ENCODE measurements at regions not wholly inside any gene's neighbourhood (a gene's known extent, or its start where the extent isn't known, plus 50 kb on each side); places are given as distances from the start of the nearest gene placed in this dataset.
A peak's percentile ranks its signal among the peaks of the same experiment; 100 is the strongest.

- no peak for DNase-seq (ENCODE audit: low read depth in 1 of 2, low spot score in 1 of 2)
- no peak overlapping the region for H3K4me3 ChIP-seq (replicated peaks; ENCODE audit: insufficient read depth, low read length)
- no peak overlapping the region for H3K27ac ChIP-seq (replicated peaks)
- TF ChIP-seq POLR2AphosphoS5 (IDR thresholded peaks at IDR 0.05; ENCODE audit: low read depth) (no peak), CTCF (IDR thresholded peaks at IDR 0.05; ENCODE audit: insufficient read depth, low read length) (no peak), REST (IDR thresholded peaks at IDR 0.05; ENCODE audit: insufficient replicate concordance, low read depth) (no peak), SPI1 (IDR thresholded peaks at IDR 0.05; ENCODE audit: borderline replicate concordance, low read depth) (no peak), GABPA (IDR thresholded peaks at IDR 0.05; ENCODE audit: low read depth) (no peak)
- H3K27me3 ChIP-seq (ENCODE audit: insufficient read depth, poor library complexity, severe bottlenecking): no peaks in the 10 kb centered on the region
Observed at GRCh38 chr1:94769551-94769950, 50.6 kb upstream of the SLC44A3 start.

DNA sequence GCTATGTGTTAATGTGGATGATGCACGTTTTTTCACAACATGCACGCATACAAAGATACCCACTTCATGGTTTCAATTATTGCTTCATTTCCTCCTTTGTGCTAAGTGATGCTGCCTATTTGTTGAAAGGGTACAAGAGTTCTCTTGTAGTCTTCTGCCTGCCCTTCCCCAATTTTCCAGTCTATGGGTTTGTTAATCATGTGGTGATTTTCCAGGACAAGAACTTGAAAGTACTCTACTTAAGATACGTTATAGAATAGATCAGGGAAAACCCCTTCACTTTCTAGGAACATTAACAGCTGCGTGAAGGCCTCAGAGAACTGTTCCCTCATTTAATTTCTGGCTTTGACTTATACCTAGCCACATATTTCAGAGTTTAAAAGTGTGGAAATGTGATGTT lies 52.1 kb upstream of the SLC44A3 start:
- Histone ChIP-seq H3K27ac (replicated peaks) (no peak overlapping the region), H3K27me3 (ENCODE audit: insufficient read depth, poor library complexity, severe bottlenecking) (no peaks in the 10 kb centered on the region), H3K4me3 (replicated peaks; ENCODE audit: insufficient read depth, low read length) (no peak overlapping the region)
- TF ChIP-seq GABPA (IDR thresholded peaks at IDR 0.05; ENCODE audit: low read depth) (no peak), SPI1 (IDR thresholded peaks at IDR 0.05; ENCODE audit: borderline replicate concordance, low read depth) (peak; percentile 35; the same call in 1 of the 2 replicates)
- DNase-seq (ENCODE audit: low read depth in 1 of 2, low spot score in 1 of 2): peak in 1 of 2 experiments; percentile 48

DNA sequence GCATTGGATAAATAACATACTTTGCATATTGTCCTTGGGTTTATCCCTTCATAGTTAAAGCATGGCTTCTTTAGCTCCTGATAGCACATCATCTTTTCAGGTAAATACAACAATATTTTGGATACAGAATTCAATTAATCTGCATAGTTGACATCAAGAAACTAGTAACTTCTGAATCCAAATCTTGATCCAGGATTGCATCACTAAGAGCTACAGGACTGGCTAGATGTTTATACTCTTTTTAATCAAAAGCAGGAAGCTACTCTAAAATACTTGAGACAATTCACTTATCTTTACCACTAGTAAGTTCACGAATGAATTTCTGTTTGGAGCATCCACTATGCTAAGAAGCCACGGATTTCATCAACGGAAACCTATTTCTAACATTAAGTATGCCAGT lies 54.2 kb upstream of the SLC44A3 start:
- H3K4me3 ChIP-seq (replicated peaks; ENCODE audit: insufficient read depth, low read length): no peak overlapping the region
- H3K27ac ChIP-seq (replicated peaks): no peak overlapping the region
- H3K27me3 ChIP-seq (ENCODE audit: insufficient read depth, poor library complexity, severe bottlenecking): no peaks in the 10 kb centered on the region
- TF ChIP-seq GABPA (IDR thresholded peaks at IDR 0.05; ENCODE audit: low read depth) (no peak), CTCF (IDR thresholded peaks at IDR 0.05; ENCODE audit: insufficient read depth, low read length) (no peak), POLR2AphosphoS5 (IDR thresholded peaks at IDR 0.05; ENCODE audit: low read depth) (no peak), SPI1 (IDR thresholded peaks at IDR 0.05; ENCODE audit: borderline replicate concordance, low read depth) (no peak), REST (IDR thresholded peaks at IDR 0.05; ENCODE audit: insufficient replicate concordance, low read depth) (no peak)
- DNase-seq (ENCODE audit: low read depth in 1 of 2, low spot score in 1 of 2): no peak

- no peak overlapping the region for H3K27ac ChIP-seq (replicated peaks)
- TF ChIP-seq POLR2AphosphoS5 (IDR thresholded peaks at IDR 0.05; ENCODE audit: low read depth) (no peak), SPI1 (IDR thresholded peaks at IDR 0.05; ENCODE audit: borderline replicate concordance, low read depth) (no peak), GABPA (IDR thresholded peaks at IDR 0.05; ENCODE audit: low read depth) (no peak)
- no peaks in the 10 kb centered on the region for H3K27me3 ChIP-seq (ENCODE audit: insufficient read depth, poor library complexity, severe bottlenecking)
- H3K4me3 ChIP-seq (replicated peaks; ENCODE audit: insufficient read depth, low read length): no peak overlapping the region
- DNase-seq (ENCODE audit: low read depth in 1 of 2, low spot score in 1 of 2): no peak
Observed at GRCh38 chr1:94759188-94759587, 61.0 kb upstream of the SLC44A3 start.

GRCh38 chr1:94757931-94758330 lies 62.2 kb upstream of the SLC44A3 start:
- H3K4me3 ChIP-seq (replicated peaks; ENCODE audit: insufficient read depth, low read length): no peak overlapping the region
- H3K27me3 ChIP-seq (ENCODE audit: insufficient read depth, poor library complexity, severe bottlenecking): no peaks in the 10 kb centered on the region
- TF ChIP-seq POLR2AphosphoS5 (IDR thresholded peaks at IDR 0.05; ENCODE audit: low read depth) (no peak), REST (IDR thresholded peaks at IDR 0.05; ENCODE audit: insufficient replicate concordance, low read depth) (no peak), GABPA (IDR thresholded peaks at IDR 0.05; ENCODE audit: low read depth) (no peak), CTCF (IDR thresholded peaks at IDR 0.05; ENCODE audit: insufficient read depth, low read length) (no peak), SPI1 (IDR thresholded peaks at IDR 0.05; ENCODE audit: borderline replicate concordance, low read depth) (no peak)
- no peak for DNase-seq (ENCODE audit: low read depth in 1 of 2, low spot score in 1 of 2)
- no peak overlapping the region for H3K27ac ChIP-seq (replicated peaks)
